ENCODE measurements at regions not wholly inside any gene's neighbourhood (a gene's known extent, or its start where the extent isn't known, plus 50 kb on each side); places are given as distances from the start of the nearest gene placed in this dataset.
"Not testable (repeated sequence)": the region's sequence is repeated elsewhere in the genome, so short reads cannot be mapped to it uniquely, and the experiment has no call there.

DNA sequence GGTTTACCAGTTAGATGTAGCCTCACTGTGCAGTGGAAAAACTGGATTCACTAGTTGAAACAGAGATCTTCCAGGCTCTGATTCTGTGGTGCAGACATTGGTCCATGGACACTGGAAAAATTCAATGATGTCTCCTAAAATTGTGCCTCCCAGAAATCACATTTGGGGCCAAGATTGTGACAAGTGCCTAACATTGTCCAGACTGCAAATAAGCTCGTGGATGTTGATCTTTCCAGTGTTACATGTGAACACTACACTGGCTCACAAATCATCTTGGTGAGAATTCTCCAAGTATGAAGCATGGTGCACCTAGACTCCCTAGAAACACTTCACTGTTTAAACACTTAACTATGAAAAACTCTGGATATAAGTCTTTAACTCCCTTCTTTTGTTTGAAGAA lies 140.4 kb downstream of the HAO1 start:
- H3K4me3 ChIP-seq (ENCODE audit: control insufficient read depth in 1 of 2, extremely low read depth in 1 of 2, low read length in 1 of 2), result no peak overlapping the region
- CTCF ChIA-PET, result no interaction called here
- Mint-ChIP-seq H3K4me3 (no peak overlapping the region), H3K4me1 (no peaks in the 10 kb centered on the region), H3K27me3 (peaks cover 0 to 2% of the 10 kb centered on the region in 2 donors), H3K36me3 (no peaks in the 10 kb centered on the region), H3K9me3 (peaks cover 6 to 9% (median 7%) of the 10 kb centered on the region in 3 donors), H3K27ac (no peak overlapping the region)
- H3K4me1 ChIP-seq (ENCODE audit: control insufficient read depth in 1 of 2, extremely low read depth in 1 of 2, insufficient read depth in 2 of 2, low read length in 2 of 2), result no peaks in the 10 kb centered on the region
- no peaks in the 10 kb centered on the region for H3K27me3 ChIP-seq (replicated peaks in 1 of 2; ENCODE audit: control insufficient read depth in 2 of 2, extremely low read depth in 1 of 2, insufficient read depth in 2 of 2, low read length in 1 of 2)
- POLR2A ChIA-PET, result no interaction called here
- DNase-seq, result no peak
- ATAC-seq (replicated peaks in 1 of 4), result no peak
- H3K36me3 ChIP-seq (ENCODE audit: control insufficient read depth in 2 of 2, extremely low read depth in 1 of 2, insufficient read depth in 1 of 2, low read length in 1 of 2), result no peaks in the 10 kb centered on the region
- 40% methylated on average over 1 of the region's 1 CpG for WGBS (ENCODE audit: insufficient coverage)
- no peaks in the 10 kb centered on the region for H3K9me3 ChIP-seq
- no peak overlapping the region for H3K27ac ChIP-seq (ENCODE audit: low read length)

DNA sequence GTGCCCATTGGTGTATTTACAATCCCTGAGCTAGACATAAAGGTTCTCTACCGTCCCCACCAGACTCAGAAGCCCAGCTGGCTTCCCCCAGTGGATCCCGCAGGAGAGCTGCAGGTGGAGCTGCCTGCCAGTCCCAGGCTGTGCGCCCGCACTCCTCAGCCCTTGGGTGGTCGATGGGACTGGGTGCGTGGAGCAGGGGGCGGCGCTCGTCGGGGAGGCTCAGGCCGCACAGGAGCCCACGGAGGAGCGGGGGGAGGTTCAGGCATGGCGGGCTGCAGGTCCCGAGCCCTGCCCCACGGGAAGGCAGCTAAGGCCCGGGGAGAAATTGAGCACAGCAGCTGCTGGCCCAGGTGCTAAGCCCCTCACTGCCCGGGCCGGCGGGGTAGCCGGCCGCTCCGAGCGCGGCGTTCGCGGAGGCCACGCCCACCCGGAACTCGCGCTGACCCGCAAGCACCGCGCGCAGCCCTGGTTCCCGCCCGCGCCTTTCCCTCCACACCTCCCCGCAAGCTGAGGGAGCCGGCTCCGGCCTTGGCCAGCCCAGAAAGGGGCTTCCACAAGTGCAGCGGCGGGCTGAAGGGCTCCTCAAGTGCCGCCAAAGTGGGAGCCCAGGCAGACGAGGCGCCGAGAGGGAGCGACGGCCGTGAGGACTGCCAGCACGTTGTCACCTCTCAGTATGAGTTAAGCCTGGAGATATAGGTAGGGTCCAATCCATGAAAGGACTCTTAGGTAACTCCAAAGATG lies 136.7 kb downstream of the HAO1 start:
- POLR2A ChIA-PET; H3K36me3 ChIP-seq (ENCODE audit: control insufficient read depth in 2 of 2, extremely low read depth in 1 of 2, insufficient read depth in 1 of 2, low read length in 1 of 2); H3K27ac ChIP-seq (ENCODE audit: low read length); H3K9me3 ChIP-seq; H3K4me1 ChIP-seq (ENCODE audit: control insufficient read depth in 1 of 2, extremely low read depth in 1 of 2, insufficient read depth in 2 of 2, low read length in 2 of 2); H3K4me1 Mint-ChIP-seq; H3K36me3 Mint-ChIP-seq; H3K27ac Mint-ChIP-seq; H3K4me3 Mint-ChIP-seq; H3K4me3 ChIP-seq (ENCODE audit: control insufficient read depth in 1 of 2, extremely low read depth in 1 of 2, low read length in 1 of 2); DNase-seq; H3K27me3 Mint-ChIP-seq; CTCF ChIA-PET; H3K27me3 ChIP-seq (replicated peaks in 1 of 2; ENCODE audit: control insufficient read depth in 2 of 2, extremely low read depth in 1 of 2, insufficient read depth in 2 of 2, low read length in 1 of 2); ATAC-seq (replicated peaks in 1 of 4): not testable (repeated sequence)
- peaks cover 7 to 16% (median 9%) of the 10 kb centered on the region in 3 donors for H3K9me3 Mint-ChIP-seq
- WGBS (ENCODE audit: insufficient coverage), result 46% methylated on average over 49 of the region's 52 CpGs

DNA sequence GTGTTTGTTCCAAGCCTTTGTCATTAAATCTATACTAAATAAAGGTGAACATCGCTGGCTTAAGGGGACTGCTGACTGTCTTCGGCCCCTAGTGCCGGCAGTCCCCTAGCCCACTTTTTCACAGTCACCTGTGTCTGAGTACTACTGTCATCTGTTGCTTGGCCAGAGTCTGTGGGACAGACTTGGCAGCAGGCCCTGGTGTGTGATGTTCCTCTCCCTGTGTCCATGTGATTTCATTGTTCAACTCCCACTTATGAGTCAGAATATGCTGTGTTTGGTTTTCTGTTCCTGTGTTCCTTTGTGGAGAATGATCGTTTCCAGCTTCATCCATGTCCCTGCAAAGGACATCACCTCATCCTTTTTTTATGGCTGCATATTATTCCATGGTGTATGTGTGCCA lies 133.4 kb downstream of the HAO1 start:
- peaks cover 0 to 2% of the 10 kb centered on the region in 2 donors for H3K27me3 Mint-ChIP-seq
- H3K27ac ChIP-seq (ENCODE audit: low read length), result no peak overlapping the region
- ChIA-PET POLR2A (no interaction called here), CTCF (no interaction called here)
- H3K9me3 Mint-ChIP-seq, result peaks cover 20 to 27% (median 21%) of the 10 kb centered on the region in 3 donors
- WGBS (ENCODE audit: insufficient coverage), result 100% methylated on average over 2 of the region's 4 CpGs
- no peak for DNase-seq
- no peak overlapping the region for H3K4me3 ChIP-seq (ENCODE audit: control insufficient read depth in 1 of 2, extremely low read depth in 1 of 2, low read length in 1 of 2)
- ATAC-seq (replicated peaks in 1 of 4), result no peak
- no peak overlapping the region for H3K27ac Mint-ChIP-seq
- no peaks in the 10 kb centered on the region for H3K4me1 ChIP-seq (ENCODE audit: control insufficient read depth in 1 of 2, extremely low read depth in 1 of 2, insufficient read depth in 2 of 2, low read length in 2 of 2)
- no peaks in the 10 kb centered on the region for H3K27me3 ChIP-seq (replicated peaks in 1 of 2; ENCODE audit: control insufficient read depth in 2 of 2, extremely low read depth in 1 of 2, insufficient read depth in 2 of 2, low read length in 1 of 2)
- H3K36me3 Mint-ChIP-seq, result no peaks in the 10 kb centered on the region
- H3K9me3 ChIP-seq, result no peaks in the 10 kb centered on the region
- no peaks in the 10 kb centered on the region for H3K4me1 Mint-ChIP-seq
- H3K36me3 ChIP-seq (ENCODE audit: control insufficient read depth in 2 of 2, extremely low read depth in 1 of 2, insufficient read depth in 1 of 2, low read length in 1 of 2), result no peaks in the 10 kb centered on the region
- H3K4me3 Mint-ChIP-seq, result no peak overlapping the region

DNA sequence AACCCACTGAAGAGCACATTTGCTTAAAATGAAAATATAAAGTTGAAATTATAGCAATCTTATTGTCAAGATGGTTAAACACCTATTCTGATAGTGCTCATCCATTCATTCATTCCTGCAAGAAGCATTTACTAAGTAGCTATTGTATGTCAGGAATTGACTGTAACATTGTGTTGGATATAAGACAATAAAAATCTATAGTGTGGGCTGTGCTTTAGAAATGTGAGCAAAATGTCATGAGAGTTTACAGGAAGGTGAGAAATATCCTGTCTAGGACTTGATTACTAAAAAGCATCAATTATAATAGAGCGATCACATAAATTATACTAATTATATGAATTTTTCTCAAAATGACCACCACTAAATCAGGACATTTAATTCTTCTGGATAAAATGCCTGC lies 123.0 kb downstream of the HAO1 start:
- Mint-ChIP-seq H3K4me1 (no peaks in the 10 kb centered on the region), H3K4me3 (no peak overlapping the region), H3K27ac (no peak overlapping the region), H3K36me3 (no peaks in the 10 kb centered on the region), H3K9me3 (peaks cover 0 to 6% (median 3%) of the 10 kb centered on the region in 3 donors), H3K27me3 (no peaks in the 10 kb centered on the region)
- H3K4me3 ChIP-seq (ENCODE audit: control insufficient read depth in 1 of 2, extremely low read depth in 1 of 2, low read length in 1 of 2), result no peak overlapping the region
- H3K9me3 ChIP-seq, result no peaks in the 10 kb centered on the region
- H3K4me1 ChIP-seq (ENCODE audit: control insufficient read depth in 1 of 2, extremely low read depth in 1 of 2, insufficient read depth in 2 of 2, low read length in 2 of 2), result no peaks in the 10 kb centered on the region
- H3K27ac ChIP-seq (ENCODE audit: low read length), result no peak overlapping the region
- H3K36me3 ChIP-seq (ENCODE audit: control insufficient read depth in 2 of 2, extremely low read depth in 1 of 2, insufficient read depth in 1 of 2, low read length in 1 of 2), result no peaks in the 10 kb centered on the region
- no CpG with 5 or more reads among the region's 1 CpG for WGBS (ENCODE audit: insufficient coverage)
- peaks cover 0 to 3% of the 10 kb centered on the region in 2 experiments for H3K27me3 ChIP-seq (replicated peaks in 1 of 2; ENCODE audit: control insufficient read depth in 2 of 2, extremely low read depth in 1 of 2, insufficient read depth in 2 of 2, low read length in 1 of 2)
- ChIA-PET POLR2A (no interaction called here), CTCF (no interaction called here)
- DNase-seq (no peak), ATAC-seq (replicated peaks in 1 of 4) (no peak)

DNA sequence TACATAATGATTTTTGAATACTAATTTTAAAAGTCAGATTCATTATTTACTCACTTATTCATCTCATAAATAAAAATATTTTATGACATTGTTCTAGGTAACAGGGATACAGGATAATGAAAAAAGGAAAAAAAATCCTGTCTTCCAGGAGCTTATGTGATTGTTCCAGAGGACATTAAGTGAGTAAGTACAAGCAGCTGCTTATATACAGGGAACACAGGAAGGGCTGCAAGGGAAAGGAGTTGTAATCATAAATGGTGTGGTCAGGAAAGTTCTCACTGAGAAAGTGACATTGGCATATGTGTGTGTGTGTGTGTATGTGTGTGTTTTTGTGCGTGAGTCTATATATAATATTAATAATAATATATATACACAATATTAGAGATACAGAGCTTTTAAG lies 121.8 kb downstream of the HAO1 start:
- H3K4me3 ChIP-seq (ENCODE audit: control insufficient read depth in 1 of 2, extremely low read depth in 1 of 2, low read length in 1 of 2), result no peak overlapping the region
- H3K36me3 ChIP-seq (ENCODE audit: control insufficient read depth in 2 of 2, extremely low read depth in 1 of 2, insufficient read depth in 1 of 2, low read length in 1 of 2), result no peaks in the 10 kb centered on the region
- H3K9me3 ChIP-seq, result no peaks in the 10 kb centered on the region
- H3K27ac Mint-ChIP-seq, result no peak overlapping the region
- ChIA-PET CTCF (no interaction called here), POLR2A (no interaction called here)
- ATAC-seq (replicated peaks in 1 of 4), result no peak
- no peak for DNase-seq
- no peak overlapping the region for H3K27ac ChIP-seq (ENCODE audit: low read length)
- H3K4me1 Mint-ChIP-seq, result no peaks in the 10 kb centered on the region
- peaks cover 3 to 9% (median 4%) of the 10 kb centered on the region in 3 donors for H3K9me3 Mint-ChIP-seq
- no peaks in the 10 kb centered on the region for H3K36me3 Mint-ChIP-seq
- no peaks in the 10 kb centered on the region for H3K27me3 Mint-ChIP-seq
- H3K4me1 ChIP-seq (ENCODE audit: control insufficient read depth in 1 of 2, extremely low read depth in 1 of 2, insufficient read depth in 2 of 2, low read length in 2 of 2), result no peaks in the 10 kb centered on the region
- H3K27me3 ChIP-seq (replicated peaks in 1 of 2; ENCODE audit: control insufficient read depth in 2 of 2, extremely low read depth in 1 of 2, insufficient read depth in 2 of 2, low read length in 1 of 2), result peaks cover 0 to 3% of the 10 kb centered on the region in 2 experiments
- no peak overlapping the region for H3K4me3 Mint-ChIP-seq
- no CpG with 5 or more reads among the region's 1 CpG for WGBS (ENCODE audit: insufficient coverage)

DNA sequence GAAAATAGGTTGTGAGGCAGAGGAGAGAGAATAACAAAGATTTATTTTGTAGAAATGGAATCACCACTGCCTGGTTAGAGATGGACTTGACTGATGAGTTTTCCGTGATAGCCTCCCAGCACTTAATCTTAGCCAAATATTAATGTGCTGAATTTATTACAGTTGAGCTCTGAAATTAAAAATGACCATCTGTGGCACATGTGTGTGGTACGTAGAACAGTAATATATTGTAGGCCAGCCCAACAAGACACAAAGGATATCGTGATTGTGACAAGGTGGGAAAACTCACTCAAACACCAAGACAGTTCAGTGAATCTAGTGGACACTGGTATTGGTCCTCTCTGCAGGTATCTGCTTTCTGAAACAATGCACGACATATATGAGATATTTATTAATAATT lies 119.4 kb downstream of the HAO1 start:
- ATAC-seq (replicated peaks in 1 of 4), result no peak
- CTCF ChIA-PET, result no interaction called here
- WGBS (ENCODE audit: insufficient coverage), result no CpG with 5 or more reads among the region's 4 CpGs
- Mint-ChIP-seq H3K36me3 (no peaks in the 10 kb centered on the region), H3K27ac (no peak overlapping the region), H3K4me3 (no peak overlapping the region), H3K27me3 (no peaks in the 10 kb centered on the region), H3K4me1 (no peaks in the 10 kb centered on the region), H3K9me3 (peaks cover 2 to 11% (median 3%) of the 10 kb centered on the region in 3 donors)
- Histone ChIP-seq H3K9me3 (no peaks in the 10 kb centered on the region), H3K4me3 (ENCODE audit: control insufficient read depth in 1 of 2, extremely low read depth in 1 of 2, low read length in 1 of 2) (no peak overlapping the region), H3K27ac (ENCODE audit: low read length) (no peak overlapping the region), H3K27me3 (replicated peaks in 1 of 2; ENCODE audit: control insufficient read depth in 2 of 2, extremely low read depth in 1 of 2, insufficient read depth in 2 of 2, low read length in 1 of 2) (no peaks in the 10 kb centered on the region), H3K4me1 (ENCODE audit: control insufficient read depth in 1 of 2, extremely low read depth in 1 of 2, insufficient read depth in 2 of 2, low read length in 2 of 2) (no peaks in the 10 kb centered on the region), H3K36me3 (ENCODE audit: control insufficient read depth in 2 of 2, extremely low read depth in 1 of 2, insufficient read depth in 1 of 2, low read length in 1 of 2) (no peaks in the 10 kb centered on the region)
- POLR2A ChIA-PET, result no interaction called here
- no peak for DNase-seq

DNA sequence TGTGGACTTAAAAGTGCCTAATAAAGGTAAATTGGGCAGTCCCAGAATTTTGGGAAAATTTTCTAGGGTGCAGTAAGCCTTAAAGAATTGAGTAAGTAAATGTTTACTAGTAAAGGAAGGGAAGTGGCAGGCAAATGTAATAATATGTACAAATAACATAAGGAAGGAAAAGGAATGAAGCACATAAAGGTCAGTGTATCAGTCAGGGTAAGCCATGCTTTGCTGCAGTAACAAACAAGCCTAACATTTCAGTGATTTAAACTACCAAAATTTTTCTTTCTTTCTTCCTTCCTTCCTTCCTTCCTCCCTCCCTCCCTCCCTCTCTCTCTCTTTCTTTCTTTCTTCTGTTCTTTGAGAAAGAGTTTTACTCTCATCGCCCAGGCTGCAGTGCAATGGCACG lies 117.5 kb downstream of the HAO1 start:
- H3K4me1 ChIP-seq (ENCODE audit: control insufficient read depth in 1 of 2, extremely low read depth in 1 of 2, insufficient read depth in 2 of 2, low read length in 2 of 2), result no peaks in the 10 kb centered on the region
- WGBS (ENCODE audit: insufficient coverage), result no CpG with 5 or more reads among the region's 2 CpGs
- CTCF ChIA-PET, result interaction anchor here in 1 of 2 donors (0.6 kb wide), 1 partner anchor 1186 kb away, joined by 6 read pairs; no protein-coding TSS in a partner anchor
- H3K27ac ChIP-seq (ENCODE audit: low read length), result no peak overlapping the region
- POLR2A ChIA-PET, result no interaction called here
- H3K9me3 Mint-ChIP-seq, result peaks cover 2 to 11% (median 3%) of the 10 kb centered on the region in 3 donors
- H3K9me3 ChIP-seq, result no peaks in the 10 kb centered on the region
- H3K27ac Mint-ChIP-seq, result no peak overlapping the region
- H3K27me3 ChIP-seq (replicated peaks in 1 of 2; ENCODE audit: control insufficient read depth in 2 of 2, extremely low read depth in 1 of 2, insufficient read depth in 2 of 2, low read length in 1 of 2), result no peaks in the 10 kb centered on the region
- no peaks in the 10 kb centered on the region for H3K36me3 Mint-ChIP-seq
- no peaks in the 10 kb centered on the region for H3K4me1 Mint-ChIP-seq
- H3K36me3 ChIP-seq (ENCODE audit: control insufficient read depth in 2 of 2, extremely low read depth in 1 of 2, insufficient read depth in 1 of 2, low read length in 1 of 2), result no peaks in the 10 kb centered on the region
- DNase-seq, result no peak
- no peak overlapping the region for H3K4me3 Mint-ChIP-seq
- ATAC-seq (replicated peaks in 1 of 4), result no peak
- H3K4me3 ChIP-seq (ENCODE audit: control insufficient read depth in 1 of 2, extremely low read depth in 1 of 2, low read length in 1 of 2), result no peak overlapping the region
- H3K27me3 Mint-ChIP-seq, result no peaks in the 10 kb centered on the region

Data from T-cell (primary cell).